H9 (cell line): ENCODE measurements at regions not wholly inside any gene's neighbourhood (a gene's known extent, or its start where the extent isn't known, plus 50 kb on each side); places are given as distances from the start of the nearest gene placed in this dataset.

ENCODE experiments used
- DNase-seq: peaks from one replicate; pipeline ENCODE4 v3.0.0-alpha.2; 2017
- H2AFZ ChIP-seq: one replicate; pipeline ENCODE4 v1.6.1; 2013; ENCODE audit warnings: mild to moderate bottlenecking, low read length, control low read depth, moderate library complexity
- H2AK5ac ChIP-seq: 2 replicates; pipeline ENCODE4 v1.6.1; 2013; ENCODE audit warnings: low read length, control low read depth, mixed read lengths; ENCODE audit not compliant: insufficient read length
- H2BK120ac ChIP-seq: one replicate; pipeline ENCODE4 v1.6.1; 2013; ENCODE audit warnings: low read depth, mild to moderate bottlenecking, low read length, control low read depth, inconsistent platforms; ENCODE audit not compliant: poor library complexity, severe bottlenecking
- H2BK12ac ChIP-seq: 2 replicates; pipeline ENCODE4 v1.6.1; 2013; ENCODE audit warnings: low read length, control low read depth, mixed read lengths, low read depth; ENCODE audit not compliant: insufficient read length
- H2BK15ac ChIP-seq: 2 replicates; pipeline ENCODE4 v1.6.1; 2013; ENCODE audit warnings: low read depth, low read length, control low read depth
- H2BK20ac ChIP-seq: one replicate; pipeline ENCODE4 v1.6.1; 2013; ENCODE audit warnings: low read depth, mild to moderate bottlenecking, low read length, control low read depth, inconsistent platforms; ENCODE audit not compliant: poor library complexity, severe bottlenecking
- H2BK5ac ChIP-seq: 2 replicates; pipeline ENCODE4 v1.6.1; 2013; ENCODE audit warnings: low read length, control low read depth, mixed read lengths; ENCODE audit not compliant: insufficient read length
- H3K14ac ChIP-seq: 2 replicates; pipeline ENCODE4 v1.6.1; 2013; ENCODE audit warnings: low read length, control low read depth; ENCODE audit not compliant: insufficient read depth
- H3K18ac ChIP-seq: 2 replicates; pipeline ENCODE4 v1.6.1; 2013; ENCODE audit warnings: low read depth, mild to moderate bottlenecking, mixed read lengths, low read length, control low read depth; ENCODE audit not compliant: insufficient read length
- H3K23ac ChIP-seq: 2 replicates; pipeline ENCODE4 v1.6.1; 2013; ENCODE audit warnings: low read length, control low read depth, mixed read lengths, low read depth; ENCODE audit not compliant: insufficient read length
- H3K23me2 ChIP-seq: 2 replicates; pipeline ENCODE4 v1.6.1; 2013; ENCODE audit warnings: low read depth, mild to moderate bottlenecking, mixed read lengths, low read length, control low read depth; ENCODE audit not compliant: insufficient read length, poor library complexity, severe bottlenecking
- H3K27ac ChIP-seq: 2 replicates; pipeline ENCODE4 v1.5.1; 2013; ENCODE audit warnings: low read length, control low read depth, mixed read lengths, low read depth; ENCODE audit not compliant: insufficient read length
- H3K27me3 ChIP-seq: 2 replicates; pipeline ENCODE4 v1.6.1; 2013; ENCODE audit warnings: low read length, control low read depth, inconsistent platforms; ENCODE audit not compliant: insufficient read depth
- H3K4ac ChIP-seq: 2 replicates; pipeline ENCODE4 v1.6.1; 2013; ENCODE audit warnings: low read depth, mild to moderate bottlenecking, control low read depth, inconsistent platforms, low read length, moderate library complexity
- H3K4me1 ChIP-seq: 2 replicates; pipeline ENCODE4 v1.6.1; 2013; ENCODE audit warnings: low read length, control low read depth, inconsistent platforms; ENCODE audit not compliant: insufficient read depth
- H3K4me2 ChIP-seq: 2 replicates; pipeline ENCODE4 v1.6.1; 2013; ENCODE audit warnings: low read length, control low read depth, mixed read lengths; ENCODE audit not compliant: insufficient read length, insufficient read depth
- H3K56ac ChIP-seq: 2 replicates; pipeline ENCODE4 v1.6.1; 2013; ENCODE audit warnings: low read depth, mild to moderate bottlenecking, mixed read lengths, low read length, control low read depth; ENCODE audit not compliant: insufficient read length
- H3K79me1 ChIP-seq: 2 replicates; pipeline ENCODE4 v1.6.1; 2013; ENCODE audit warnings: low read depth, mild to moderate bottlenecking, moderate library complexity, low read length, control low read depth, inconsistent platforms; ENCODE audit not compliant: insufficient read depth, poor library complexity, severe bottlenecking
- H3K79me2 ChIP-seq: 2 replicates; pipeline ENCODE4 v1.6.1; 2013; ENCODE audit warnings: low read length, control low read depth, inconsistent platforms; ENCODE audit not compliant: insufficient read depth
- H3K9ac ChIP-seq: 2 replicates; pipeline ENCODE4 v1.6.1; 2013; ENCODE audit warnings: low read length, control low read depth, mixed read lengths; ENCODE audit not compliant: insufficient read length; ENCODE audit errors: extremely low read depth
- H3K9me3 ChIP-seq: one replicate; pipeline ENCODE4 v1.6.1; 2013; ENCODE audit warnings: low read depth, low read length, inconsistent platforms; ENCODE audit not compliant: control insufficient read depth
- H3T11ph ChIP-seq: one replicate; pipeline ENCODE4 v1.6.1; 2013; ENCODE audit warnings: mild to moderate bottlenecking, low read length, control low read depth, inconsistent platforms
- H4K20me1 ChIP-seq: one replicate; pipeline ENCODE4 v1.6.1; 2013; ENCODE audit not compliant: control insufficient read depth, insufficient read length, insufficient read depth
- H4K5ac ChIP-seq: 2 replicates; pipeline ENCODE4 v1.6.1; 2013; ENCODE audit warnings: low read depth, mild to moderate bottlenecking, mixed read lengths, low read length, control low read depth; ENCODE audit not compliant: insufficient read length
- H4K8ac ChIP-seq: replicated peaks from 2 replicates; pipeline ENCODE4 v1.6.1; 2013; ENCODE audit warnings: low read length, control low read depth, mixed read lengths, low read depth; ENCODE audit not compliant: insufficient read length
- H4K91ac ChIP-seq: 2 replicates; pipeline ENCODE4 v1.6.1; 2013; ENCODE audit warnings: low read depth, mild to moderate bottlenecking, moderate library complexity, mixed read lengths, low read length, control low read depth; ENCODE audit not compliant: insufficient read length
- H3K27ac Mint-ChIP-seq, 3 experiments: 2 replicates in 2 of 3; 3 replicates in 1 of 3; pipeline ENCODE4 v1.8.0; 2020 to 2021; ENCODE audit warnings: mixed read lengths in 3 of 3, mild to moderate bottlenecking in 1 of 3, moderate library complexity in 1 of 3
- H3K27me3 Mint-ChIP-seq: 2 replicates; pipeline ENCODE4 v1.8.0; 2021; ENCODE audit warnings: low read depth, mild to moderate bottlenecking, moderate library complexity, mixed read lengths
- H3K36me3 Mint-ChIP-seq, 3 experiments: 2 replicates in 2 of 3; 3 replicates in 1 of 3; pipeline ENCODE4 v1.8.0; 2020 to 2021; ENCODE audit warnings: low read depth in 3 of 3, mixed read lengths in 3 of 3; ENCODE audit not compliant: insufficient read depth in 1 of 3
- H3K4me1 Mint-ChIP-seq, 2 experiments: 2 replicates each; pipeline ENCODE4 v1.8.0; 2020; ENCODE audit warnings: mixed read lengths in 2 of 2
- H3K4me3 Mint-ChIP-seq, 2 experiments: 2 replicates in 1 of 2; 3 replicates in 1 of 2; pipeline ENCODE4 v1.8.0; 2020 to 2021; ENCODE audit warnings: mild to moderate bottlenecking in 2 of 2, mixed read lengths in 2 of 2, moderate library complexity in 1 of 2
- H3K9me3 Mint-ChIP-seq, 2 experiments: 2 replicates in 1 of 2; 3 replicates in 1 of 2; pipeline ENCODE4 v1.8.0; 2020; ENCODE audit warnings: mild to moderate bottlenecking in 2 of 2, mixed read lengths in 2 of 2, moderate library complexity in 1 of 2
- CTCF ChIP-seq: fragments of 200-600 bp; sonication (generic); conservative IDR thresholded peaks from 3 replicates; pipeline ENCODE4 v1.8.0; 2021; ENCODE audit warnings: antibody characterized with exemption, mild to moderate bottlenecking
- WGBS: extraction: QIAGEN DNeasy Blood & Tissue Kit; methylation state at CpG from one replicate; pipeline ENCODE4 v1.1.7; 2013; ENCODE audit warnings: missing lambda C conversion rate, low lambda C conversion rate, mixed read lengths; ENCODE audit not compliant: insufficient read length; ENCODE audit errors: extremely low coverage; 5-methylcytosine and 5-hydroxymethylcytosine counted together

- Histone ChIP-seq H3K27ac (no peak overlapping the region), H2BK5ac (no peak overlapping the region), H3K79me2 (no peaks in the 10 kb centered on the region; the same call in 1 of the 2 replicates), H4K8ac (no peak overlapping the region), H3K56ac (no peak overlapping the region), H2AK5ac (no peak overlapping the region), H2AFZ (no peak overlapping the region), H2BK20ac (no peak overlapping the region), H2BK120ac (no peak overlapping the region), H3K4me1 (no peaks in the 10 kb centered on the region), H3K14ac (no peak overlapping the region), H3K9ac (no peak overlapping the region), H3K27me3 (no peaks in the 10 kb centered on the region), H4K91ac (no peak overlapping the region), H4K20me1 (no peaks in the 10 kb centered on the region), H2BK12ac (no peak overlapping the region), H3K23ac (no peak overlapping the region), H3T11ph (no peak overlapping the region), H3K4ac (no peak overlapping the region), H4K5ac (no peak overlapping the region), H2BK15ac (no peak overlapping the region), H3K23me2 (no peaks in the 10 kb centered on the region), H3K18ac (no peak overlapping the region), H3K4me2 (no peak overlapping the region), H3K79me1 (no peaks in the 10 kb centered on the region), H3K9me3 (no peaks in the 10 kb centered on the region)
- Mint-ChIP-seq H3K36me3 (peaks cover 0 to 9% (median 2%) of the 10 kb centered on the region in 3 experiments; a peak in 3 of 7 replicates), H3K4me1 (peaks cover 17 to 32% of the 10 kb centered on the region in 2 experiments), H3K27ac (no peak overlapping the region; a peak in 1 of 7 replicates), H3K9me3 (no peaks in the 10 kb centered on the region), H3K4me3 (no peak overlapping the region), H3K27me3 (no peaks in the 10 kb centered on the region)
- no peak for DNase-seq
- TF ChIP-seq CTCF = no peak
- WGBS = no CpG with 5 or more reads among the region's 3 CpGs
These were observed 214.9 kb upstream of the IL12A start for GRCh38 chr3:159773706-159774105.
